ENCODE measurements at regions not wholly inside any gene's neighbourhood (a gene's known extent, or its start where the extent isn't known, plus 50 kb on each side); places are given as distances from the start of the nearest gene placed in this dataset.

- no peak overlapping the region for H3K4me3 ChIP-seq (ENCODE audit: low read depth, low read length)
- TF ChIP-seq CTCF (IDR thresholded peaks at IDR 0.05; ENCODE audit: low read depth, low read length), result no peak
Observed at GRCh38 chr16:17692484-17692883, 221.7 kb upstream of the XYLT1 start.

GRCh38 chr16:17691899-17692176 is 221.1 kb upstream of the XYLT1 start:
- no peak overlapping the region for H3K4me3 ChIP-seq (ENCODE audit: low read depth, low read length)
- no peak for TF ChIP-seq CTCF (IDR thresholded peaks at IDR 0.05; ENCODE audit: low read depth, low read length)

- TF ChIP-seq CTCF (IDR thresholded peaks at IDR 0.05; ENCODE audit: low read depth, low read length), result no peak
- no peak overlapping the region for H3K4me3 ChIP-seq (ENCODE audit: low read depth, low read length)
Observed at GRCh38 chr16:17691106-17691898, 220.5 kb upstream of the XYLT1 start.

- H3K4me3 ChIP-seq (ENCODE audit: low read depth, low read length), result no peak overlapping the region
- no peak for TF ChIP-seq CTCF (IDR thresholded peaks at IDR 0.05; ENCODE audit: low read depth, low read length)
Observed at GRCh38 chr16:17685447-17685846, 214.7 kb upstream of the XYLT1 start.

GRCh38 chr16:17683281-17683680 is 212.5 kb upstream of the XYLT1 start:
- TF ChIP-seq CTCF (IDR thresholded peaks at IDR 0.05; ENCODE audit: low read depth, low read length), result no peak
- no peak overlapping the region for H3K4me3 ChIP-seq (ENCODE audit: low read depth, low read length)

GRCh38 chr16:17676171-17676570 is 205.4 kb upstream of the XYLT1 start:
- no peak for TF ChIP-seq CTCF (IDR thresholded peaks at IDR 0.05; ENCODE audit: low read depth, low read length)
- H3K4me3 ChIP-seq (ENCODE audit: low read depth, low read length), result no peak overlapping the region

- H3K4me3 ChIP-seq (ENCODE audit: low read depth, low read length), result no peak overlapping the region
- no peak for TF ChIP-seq CTCF (IDR thresholded peaks at IDR 0.05; ENCODE audit: low read depth, low read length)
Observed at GRCh38 chr16:17668386-17668785, 197.6 kb upstream of the XYLT1 start.

Data from WI38 (cell line).